WTC11 (cell line): ENCODE measurements at regions not wholly inside any gene's neighbourhood (a gene's known extent, or its start where the extent isn't known, plus 50 kb on each side); places are given as distances from the start of the nearest gene placed in this dataset.
A peak's percentile ranks its signal among the peaks of the same experiment; 100 is the strongest.

ENCODE experiments used
- ATAC-seq: fragments of 200-7000 bp; cut with Tn5 transposase; 2 replicates; pipeline ENCODE4 v1.10.0; 2021; ENCODE audit warnings: mild to moderate bottlenecking, moderate library complexity
- CTCF ChIA-PET: fragments of 300-600 bp; sonication (Branson Sonifier 250); formaldehyde crosslinking; loops from one replicate; lab custom pipeline; 2021; ENCODE audit warnings: antibody characterized with exemption; lab: Charles Lee
- POLR2A ChIA-PET: fragments of 350-600 bp; sonication (Branson Sonifier 250); formaldehyde crosslinking; loops from one replicate; lab custom pipeline; 2021; ENCODE audit warnings: antibody characterized with exemption; lab: Charles Lee
- DNase-seq: peaks from one replicate; pipeline ENCODE4 v3.0.0; 2021; ENCODE audit warnings: low spot score
- H3K27ac Mint-ChIP-seq: 2 replicates; pipeline ENCODE4 v1.8.0; 2021; ENCODE audit warnings: mixed read lengths
- H3K27me3 Mint-ChIP-seq: 2 replicates; pipeline ENCODE4 v1.8.0; 2021; ENCODE audit warnings: low read depth, mild to moderate bottlenecking, moderate library complexity, mixed read lengths
- H3K36me3 Mint-ChIP-seq: 2 replicates; pipeline ENCODE4 v1.8.0; 2021; ENCODE audit warnings: mixed read lengths
- H3K4me1 Mint-ChIP-seq: 2 replicates; pipeline ENCODE4 v1.8.0; 2022; ENCODE audit warnings: mixed read lengths
- H3K4me3 Mint-ChIP-seq: 2 replicates; pipeline ENCODE4 v1.8.0; 2021; ENCODE audit warnings: mild to moderate bottlenecking, moderate library complexity, mixed read lengths
- H3K9me3 Mint-ChIP-seq: 2 replicates; pipeline ENCODE4 v1.8.0; 2021; ENCODE audit warnings: mixed read lengths
- ATF1 ChIP-seq: sonication (generic); formaldehyde crosslinking; IDR thresholded peaks from 2 replicates; pipeline ENCODE4 v1.8.1; 2023; ENCODE audit warnings: mild to moderate bottlenecking, moderate library complexity, missing genetic modification reagents
- CBFB ChIP-seq: sonication (generic); formaldehyde crosslinking; IDR thresholded peaks from 2 replicates; pipeline ENCODE4 v1.8.1; 2022; ENCODE audit warnings: mild to moderate bottlenecking, low read depth, missing genetic modification reagents
- ETV6 ChIP-seq: sonication (generic); formaldehyde crosslinking; IDR thresholded peaks from 2 replicates; pipeline ENCODE4 v1.8.1; 2022; ENCODE audit warnings: mild to moderate bottlenecking, missing genetic modification reagents
- GABPB1 ChIP-seq: sonication (generic); formaldehyde crosslinking; IDR thresholded peaks from 2 replicates; pipeline ENCODE4 v1.8.1; 2023; ENCODE audit warnings: mild to moderate bottlenecking, missing genetic modification reagents
- GRHL2 ChIP-seq: fragments of 250-450 bp; sonication (Bioruptor Pico); IDR thresholded peaks from 2 replicates; pipeline ENCODE4 v1.8.0; 2022; ENCODE audit warnings: mild to moderate bottlenecking, moderate library complexity; ENCODE audit not compliant: insufficient replicate concordance, severe bottlenecking
- MXD4 ChIP-seq: fragments of 250-450 bp; sonication (Bioruptor Pico); IDR thresholded peaks from 2 replicates; pipeline ENCODE4 v1.8.0; 2021; ENCODE audit warnings: mild to moderate bottlenecking, moderate library complexity, borderline replicate concordance
- NFYB ChIP-seq: sonication (generic); formaldehyde crosslinking; conservative IDR thresholded peaks from 2 replicates; pipeline ENCODE4 v1.8.0; 2022; ENCODE audit warnings: low read depth, missing genetic modification reagents
- NR2C2 ChIP-seq: sonication (generic); formaldehyde crosslinking; IDR thresholded peaks from 2 replicates; pipeline ENCODE4 v1.8.0; 2022; ENCODE audit warnings: mild to moderate bottlenecking, missing genetic modification reagents
- NR3C1 ChIP-seq: sonication (generic); formaldehyde crosslinking; conservative IDR thresholded peaks from 2 replicates; pipeline ENCODE4 v1.8.1; 2023; ENCODE audit warnings: low read depth, mild to moderate bottlenecking, missing genetic modification reagents
- OVOL2 ChIP-seq: fragments of 250-450 bp; sonication (Bioruptor Pico); IDR thresholded peaks from 2 replicates; pipeline ENCODE4 v1.9.0; 2021; ENCODE audit warnings: mild to moderate bottlenecking, borderline replicate concordance
- PRRX2 ChIP-seq: fragments of 250-450 bp; sonication (Bioruptor Pico); IDR thresholded peaks from 2 replicates; pipeline ENCODE4 v1.8.0; 2021; ENCODE audit warnings: mild to moderate bottlenecking
- SMAD4 ChIP-seq: sonication (generic); formaldehyde crosslinking; IDR thresholded peaks from 2 replicates; pipeline ENCODE4 v1.8.0; 2022; ENCODE audit warnings: mild to moderate bottlenecking, missing genetic modification reagents
- SP1 ChIP-seq: sonication (generic); formaldehyde crosslinking; conservative IDR thresholded peaks from 2 replicates; pipeline ENCODE4 v1.8.1; 2022; ENCODE audit warnings: missing genetic modification reagents
- ZNF121 ChIP-seq: sonication (generic); formaldehyde crosslinking; IDR thresholded peaks from 2 replicates; pipeline ENCODE4 v1.8.0; 2023; ENCODE audit warnings: missing genetic modification reagents
- ZNF416 ChIP-seq: fragments of 250-450 bp; sonication (Bioruptor Pico); IDR thresholded peaks from 2 replicates; pipeline ENCODE4 v1.9.0; 2021; ENCODE audit warnings: mild to moderate bottlenecking, inconsistent platforms
- ZNF423 ChIP-seq: fragments of 250-450 bp; sonication (Bioruptor Pico); IDR thresholded peaks from 2 replicates; pipeline ENCODE4 v2.1.2; 2022; ENCODE audit warnings: mild to moderate bottlenecking, moderate library complexity
- TF ChIP-seq, protein P1 (sequence below): sonication (generic); formaldehyde crosslinking; conservative IDR thresholded peaks from 2 replicates; pipeline ENCODE4 v1.8.1; 2023; ENCODE audit warnings: mild to moderate bottlenecking, low read depth, missing genetic modification reagents, moderate library complexity
- TF ChIP-seq, protein P2 (sequence below): sonication (generic); formaldehyde crosslinking; IDR thresholded peaks from 2 replicates; pipeline ENCODE4 v1.8.0; 2022; ENCODE audit warnings: mild to moderate bottlenecking, missing genetic modification reagents
- TF ChIP-seq, protein P3 (sequence below): sonication (generic); formaldehyde crosslinking; IDR thresholded peaks from 2 replicates; pipeline ENCODE4 v1.8.1; 2023; ENCODE audit warnings: mild to moderate bottlenecking, moderate library complexity, missing genetic modification reagents
- TF ChIP-seq, protein P4 (sequence below): sonication (generic); formaldehyde crosslinking; IDR thresholded peaks from 2 replicates; pipeline ENCODE4 v1.8.1; 2023; ENCODE audit warnings: mild to moderate bottlenecking, missing genetic modification reagents, moderate library complexity
- TF ChIP-seq, protein P5 (sequence below): sonication (generic); formaldehyde crosslinking; IDR thresholded peaks from 2 replicates; pipeline ENCODE4 v1.8.1; 2023; ENCODE audit warnings: mild to moderate bottlenecking, missing genetic modification reagents

DNA sequence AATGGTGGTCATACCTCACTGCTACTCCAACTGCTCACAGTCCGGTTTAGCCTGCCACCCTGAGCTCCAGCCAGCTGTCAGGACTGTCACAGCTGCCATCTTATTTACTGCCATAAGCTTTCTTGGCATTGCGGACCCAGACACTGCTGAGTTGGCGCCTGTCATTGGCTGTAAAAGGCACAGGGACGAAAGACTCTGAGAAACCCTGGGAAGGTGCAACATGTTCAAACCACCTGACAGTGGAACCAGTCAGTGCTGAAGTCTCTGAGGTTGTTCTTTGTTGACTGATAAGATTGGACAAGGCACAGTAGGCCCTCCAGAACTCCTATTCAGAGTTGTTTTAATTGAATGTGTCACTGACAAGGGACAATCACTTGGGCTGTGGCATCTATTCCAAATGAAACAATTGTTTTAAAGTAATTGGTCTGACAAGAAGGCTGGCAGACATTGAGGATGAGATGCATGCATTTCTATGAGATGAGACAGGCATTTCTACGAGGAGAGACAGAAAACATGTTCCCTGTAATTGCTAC, 927.8 kb downstream of the STPG2 start:
- H3K4me1 Mint-ChIP-seq = no peaks in the 10 kb centered on the region
- H3K27me3 Mint-ChIP-seq = no peaks in the 10 kb centered on the region
- no peak for DNase-seq
- no peaks in the 10 kb centered on the region for H3K36me3 Mint-ChIP-seq
- ChIA-PET POLR2A (interaction anchor here (0.6 kb wide), 1 partner anchor 571 kb away, joined by 5 read pairs; no protein-coding TSS in a partner anchor), CTCF (no interaction called here)
- TF ChIP-seq OVOL2 (no peak), NR3C1 (CRISPR knock-in tag) (no peak)
- no peaks in the 10 kb centered on the region for H3K9me3 Mint-ChIP-seq
- no peak overlapping the region for H3K4me3 Mint-ChIP-seq
- H3K27ac Mint-ChIP-seq = no peak overlapping the region
- no peak for ATAC-seq

DNA sequence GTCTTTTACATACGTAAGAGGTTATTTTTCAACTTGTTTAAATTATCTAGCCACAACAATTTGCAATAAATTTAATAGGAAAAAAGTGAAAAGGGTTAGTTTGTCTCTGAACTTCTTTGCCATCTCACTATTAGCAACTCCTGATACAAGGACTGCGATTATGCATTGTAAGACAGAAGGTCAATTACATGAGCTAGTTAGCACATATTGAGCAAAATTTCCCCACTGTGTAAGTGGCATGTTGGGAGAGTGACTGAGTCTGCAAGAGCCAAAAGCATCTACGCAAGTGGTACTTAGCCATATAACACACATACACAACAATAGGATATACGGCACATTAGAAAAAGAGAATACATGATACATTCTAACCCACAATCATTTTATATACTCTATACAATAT, 927.2 kb downstream of the STPG2 start:
- no peaks in the 10 kb centered on the region for H3K27me3 Mint-ChIP-seq
- DNase-seq (no peak), ATAC-seq (no peak)
- H3K27ac Mint-ChIP-seq = no peak overlapping the region
- ChIA-PET CTCF (no interaction called here), POLR2A (no interaction called here)
- TF ChIP-seq, protein P1, sequence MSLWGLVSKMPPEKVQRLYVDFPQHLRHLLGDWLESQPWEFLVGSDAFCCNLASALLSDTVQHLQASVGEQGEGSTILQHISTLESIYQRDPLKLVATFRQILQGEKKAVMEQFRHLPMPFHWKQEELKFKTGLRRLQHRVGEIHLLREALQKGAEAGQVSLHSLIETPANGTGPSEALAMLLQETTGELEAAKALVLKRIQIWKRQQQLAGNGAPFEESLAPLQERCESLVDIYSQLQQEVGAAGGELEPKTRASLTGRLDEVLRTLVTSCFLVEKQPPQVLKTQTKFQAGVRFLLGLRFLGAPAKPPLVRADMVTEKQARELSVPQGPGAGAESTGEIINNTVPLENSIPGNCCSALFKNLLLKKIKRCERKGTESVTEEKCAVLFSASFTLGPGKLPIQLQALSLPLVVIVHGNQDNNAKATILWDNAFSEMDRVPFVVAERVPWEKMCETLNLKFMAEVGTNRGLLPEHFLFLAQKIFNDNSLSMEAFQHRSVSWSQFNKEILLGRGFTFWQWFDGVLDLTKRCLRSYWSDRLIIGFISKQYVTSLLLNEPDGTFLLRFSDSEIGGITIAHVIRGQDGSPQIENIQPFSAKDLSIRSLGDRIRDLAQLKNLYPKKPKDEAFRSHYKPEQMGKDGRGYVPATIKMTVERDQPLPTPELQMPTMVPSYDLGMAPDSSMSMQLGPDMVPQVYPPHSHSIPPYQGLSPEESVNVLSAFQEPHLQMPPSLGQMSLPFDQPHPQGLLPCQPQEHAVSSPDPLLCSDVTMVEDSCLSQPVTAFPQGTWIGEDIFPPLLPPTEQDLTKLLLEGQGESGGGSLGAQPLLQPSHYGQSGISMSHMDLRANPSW (CRISPR knock-in tag) = no peak
- TF ChIP-seq NR2C2 (CRISPR knock-in tag) (no peak), PRRX2 (CRISPR knock-in tag) (no peak), ZNF423 (CRISPR knock-in tag) (no peak), SMAD4 (CRISPR knock-in tag) (no peak), ATF1 (CRISPR knock-in tag) (no peak), ETV6 (CRISPR knock-in tag) (no peak)
- TF ChIP-seq, protein P2, sequence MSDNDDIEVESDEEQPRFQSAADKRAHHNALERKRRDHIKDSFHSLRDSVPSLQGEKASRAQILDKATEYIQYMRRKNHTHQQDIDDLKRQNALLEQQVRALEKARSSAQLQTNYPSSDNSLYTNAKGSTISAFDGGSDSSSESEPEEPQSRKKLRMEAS (CRISPR knock-in tag) = no peak
- H3K9me3 Mint-ChIP-seq = no peaks in the 10 kb centered on the region
- H3K4me1 Mint-ChIP-seq = no peaks in the 10 kb centered on the region
- H3K36me3 Mint-ChIP-seq = no peaks in the 10 kb centered on the region
- H3K4me3 Mint-ChIP-seq = no peak overlapping the region

DNA sequence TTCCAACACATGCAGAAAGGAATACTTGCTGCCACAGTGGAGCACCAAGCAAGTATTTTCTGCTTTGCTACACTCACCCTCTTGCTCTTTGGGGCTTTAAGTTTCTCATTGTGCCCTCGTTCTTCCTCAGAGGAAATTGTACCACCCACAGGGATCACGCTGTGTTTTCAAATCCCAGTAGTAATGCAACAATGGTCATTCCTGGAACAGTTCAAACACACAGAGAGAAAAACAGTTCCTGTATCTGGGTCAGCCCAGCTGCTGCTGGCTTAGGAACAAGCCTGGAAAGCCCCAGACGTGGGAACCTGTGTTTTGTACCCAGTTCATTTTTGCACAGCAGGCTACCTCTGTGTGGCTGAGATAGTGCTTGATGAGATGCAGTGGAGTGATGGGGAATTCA, 907.8 kb downstream of the STPG2 start:
- H3K4me3 Mint-ChIP-seq = no peak overlapping the region

DNA sequence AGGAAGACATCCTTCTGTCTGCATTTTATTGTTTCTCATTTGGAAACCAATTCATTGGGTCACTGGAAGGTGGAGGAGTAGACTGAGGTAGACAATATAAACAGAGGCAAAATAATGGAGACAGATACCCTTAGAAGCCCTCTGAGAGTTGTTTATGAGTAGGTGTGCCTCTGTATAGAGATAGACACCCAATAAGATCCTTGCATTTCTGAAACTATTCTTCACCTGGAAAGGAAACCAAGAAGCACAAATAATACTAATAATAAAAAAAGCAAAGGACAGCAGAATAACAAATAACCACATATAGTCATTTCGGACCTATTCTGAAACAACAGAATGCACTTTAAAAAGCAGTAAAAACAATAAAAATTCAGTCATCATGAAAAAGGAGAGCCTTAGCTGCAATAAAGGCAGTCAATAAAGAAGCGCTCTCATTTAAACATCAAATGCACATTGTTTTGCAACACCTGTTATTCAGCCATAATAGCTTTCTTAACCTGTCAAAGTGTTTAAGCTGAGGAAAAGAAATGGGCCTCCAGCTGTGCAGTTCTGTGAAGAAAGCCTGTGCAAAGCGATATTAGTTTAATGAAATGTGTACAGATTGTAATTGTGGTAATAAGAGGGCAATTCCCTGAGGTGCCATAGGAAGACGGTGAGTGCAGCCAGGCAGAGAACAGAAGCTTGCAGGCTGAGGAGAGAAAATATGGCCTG, 904.2 kb downstream of the STPG2 start:
- ATAC-seq (no peak), DNase-seq (no peak)
- Mint-ChIP-seq H3K4me3 (no peak overlapping the region), H3K4me1 (peaks cover 18% of the 10 kb centered on the region), H3K27ac (no peak overlapping the region), H3K36me3 (no peaks in the 10 kb centered on the region), H3K27me3 (no peaks in the 10 kb centered on the region), H3K9me3 (no peaks in the 10 kb centered on the region)
- ChIA-PET POLR2A (no interaction called here), CTCF (no interaction called here)
- TF ChIP-seq GRHL2 (CRISPR knock-in tag) (no peak), MXD4 (CRISPR knock-in tag) (no peak), ZNF416 (CRISPR knock-in tag) (no peak), GABPB1 (CRISPR knock-in tag) (no peak), SP1 (no peak), NFYB (no peak), CBFB (CRISPR knock-in tag) (no peak), ZNF121 (CRISPR knock-in tag) (no peak)
- TF ChIP-seq, protein P3, sequence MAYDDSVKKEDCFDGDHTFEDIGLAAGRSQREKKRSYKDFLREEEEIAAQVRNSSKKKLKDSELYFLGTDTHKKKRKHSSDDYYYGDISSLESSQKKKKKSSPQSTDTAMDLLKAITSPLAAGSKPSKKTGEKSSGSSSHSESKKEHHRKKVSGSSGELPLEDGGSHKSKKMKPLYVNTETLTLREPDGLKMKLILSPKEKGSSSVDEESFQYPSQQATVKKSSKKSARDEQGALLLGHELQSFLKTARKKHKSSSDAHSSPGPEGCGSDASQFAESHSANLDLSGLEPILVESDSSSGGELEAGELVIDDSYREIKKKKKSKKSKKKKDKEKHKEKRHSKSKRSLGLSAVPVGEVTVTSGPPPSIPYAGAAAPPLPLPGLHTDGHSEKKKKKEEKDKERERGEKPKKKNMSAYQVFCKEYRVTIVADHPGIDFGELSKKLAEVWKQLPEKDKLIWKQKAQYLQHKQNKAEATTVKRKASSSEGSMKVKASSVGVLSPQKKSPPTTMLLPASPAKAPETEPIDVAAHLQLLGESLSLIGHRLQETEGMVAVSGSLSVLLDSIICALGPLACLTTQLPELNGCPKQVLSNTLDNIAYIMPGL = no peak
- TF ChIP-seq, protein P4, sequence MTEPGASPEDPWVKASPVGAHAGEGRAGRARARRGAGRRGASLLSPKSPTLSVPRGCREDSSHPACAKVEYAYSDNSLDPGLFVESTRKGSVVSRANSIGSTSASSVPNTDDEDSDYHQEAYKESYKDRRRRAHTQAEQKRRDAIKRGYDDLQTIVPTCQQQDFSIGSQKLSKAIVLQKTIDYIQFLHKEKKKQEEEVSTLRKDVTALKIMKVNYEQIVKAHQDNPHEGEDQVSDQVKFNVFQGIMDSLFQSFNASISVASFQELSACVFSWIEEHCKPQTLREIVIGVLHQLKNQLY (CRISPR knock-in tag) = no peak
- TF ChIP-seq, protein P5, sequence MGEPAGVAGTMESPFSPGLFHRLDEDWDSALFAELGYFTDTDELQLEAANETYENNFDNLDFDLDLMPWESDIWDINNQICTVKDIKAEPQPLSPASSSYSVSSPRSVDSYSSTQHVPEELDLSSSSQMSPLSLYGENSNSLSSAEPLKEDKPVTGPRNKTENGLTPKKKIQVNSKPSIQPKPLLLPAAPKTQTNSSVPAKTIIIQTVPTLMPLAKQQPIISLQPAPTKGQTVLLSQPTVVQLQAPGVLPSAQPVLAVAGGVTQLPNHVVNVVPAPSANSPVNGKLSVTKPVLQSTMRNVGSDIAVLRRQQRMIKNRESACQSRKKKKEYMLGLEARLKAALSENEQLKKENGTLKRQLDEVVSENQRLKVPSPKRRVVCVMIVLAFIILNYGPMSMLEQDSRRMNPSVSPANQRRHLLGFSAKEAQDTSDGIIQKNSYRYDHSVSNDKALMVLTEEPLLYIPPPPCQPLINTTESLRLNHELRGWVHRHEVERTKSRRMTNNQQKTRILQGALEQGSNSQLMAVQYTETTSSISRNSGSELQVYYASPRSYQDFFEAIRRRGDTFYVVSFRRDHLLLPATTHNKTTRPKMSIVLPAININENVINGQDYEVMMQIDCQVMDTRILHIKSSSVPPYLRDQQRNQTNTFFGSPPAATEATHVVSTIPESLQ (CRISPR knock-in tag) = no peak

More for the DNA sequence above, 907.8 kb downstream of the STPG2 start:
- Mint-ChIP-seq H3K9me3 (no peaks in the 10 kb centered on the region), H3K36me3 (no peaks in the 10 kb centered on the region), H3K27me3 (no peaks in the 10 kb centered on the region), H3K4me1 (peaks cover 18% of the 10 kb centered on the region), H3K27ac (peak overlapping the region; percentile 16; the same call in 1 of the 2 replicates)
- ATAC-seq (peak; percentile 96), DNase-seq (peak; percentile 11)
- ChIA-PET CTCF (no interaction called here), POLR2A (no interaction called here)
- TF ChIP-seq GABPB1 (CRISPR knock-in tag) (no peak), ZNF423 (CRISPR knock-in tag) (peak; percentile 45; the same call in 1 of the 2 replicates)
